ENCODE measurements at regions not wholly inside any gene's neighbourhood (a gene's known extent, or its start where the extent isn't known, plus 50 kb on each side); places are given as distances from the start of the nearest gene placed in this dataset.
"Not testable (repeated sequence)": the region's sequence is repeated elsewhere in the genome, so short reads cannot be mapped to it uniquely, and the experiment has no call there.

GRCh38 chr10:91091780-91092179 lies 128.7 kb upstream of the PCGF5 start:
- DNase-seq, result no peak

- DNase-seq, result no peak
Measured at GRCh38 chr10:91096274-91096673, 124.2 kb upstream of the PCGF5 start.

GRCh38 chr10:91097313-91097712 lies 123.2 kb upstream of the PCGF5 start:
- DNase-seq, result no peak

GRCh38 chr10:91098021-91098420 lies 122.4 kb upstream of the PCGF5 start:
- not testable (repeated sequence) for DNase-seq

- no peak for DNase-seq
Measured at GRCh38 chr10:91103384-91104192, 116.9 kb upstream of the PCGF5 start.

- DNase-seq, result no peak
Measured at GRCh38 chr10:91104193-91105041, 116.0 kb upstream of the PCGF5 start.

GRCh38 chr10:91105269-91105668 lies 115.2 kb upstream of the PCGF5 start:
- no peak for DNase-seq

- no peak for DNase-seq
Measured at GRCh38 chr10:91108820-91109219, 111.6 kb upstream of the PCGF5 start.

GRCh38 chr10:91111060-91111459 lies 109.4 kb upstream of the PCGF5 start:
- DNase-seq, result no peak

- DNase-seq, result no peak
Measured at GRCh38 chr10:91115618-91116390, 104.7 kb upstream of the PCGF5 start.

GRCh38 chr10:91117505-91117904 lies 103.0 kb upstream of the PCGF5 start:
- DNase-seq, result no peak

- DNase-seq, result no peak
Measured at GRCh38 chr10:91120348-91120747, 100.1 kb upstream of the PCGF5 start.

GRCh38 chr10:91123261-91123660 lies 97.2 kb upstream of the PCGF5 start:
- no peak for DNase-seq

- DNase-seq, result no peak
Measured at GRCh38 chr10:91124016-91124415, 96.4 kb upstream of the PCGF5 start.

- no peak for DNase-seq
Measured at GRCh38 chr10:91126471-91126870, 94.0 kb upstream of the PCGF5 start.

GRCh38 chr10:91127341-91128082 lies 93.0 kb upstream of the PCGF5 start:
- DNase-seq, result no peak

GRCh38 chr10:91135113-91135512 lies 85.3 kb upstream of the PCGF5 start:
- no peak for DNase-seq

GRCh38 chr10:91137011-91137643 lies 83.3 kb upstream of the PCGF5 start:
- DNase-seq, result no peak

- DNase-seq, result no peak
Measured at GRCh38 chr10:91137822-91138221, 82.6 kb upstream of the PCGF5 start.

- DNase-seq, result no peak
Measured at GRCh38 chr10:91140995-91141549, 79.4 kb upstream of the PCGF5 start.

- no peak for DNase-seq
Measured at GRCh38 chr10:91144961-91145360, 75.5 kb upstream of the PCGF5 start.

- no peak for DNase-seq
Measured at GRCh38 chr10:91146146-91146545, 74.3 kb upstream of the PCGF5 start.
